ENCODE measurements at regions not wholly inside any gene's neighbourhood (a gene's known extent, or its start where the extent isn't known, plus 50 kb on each side); places are given as distances from the start of the nearest gene placed in this dataset.

DNA sequence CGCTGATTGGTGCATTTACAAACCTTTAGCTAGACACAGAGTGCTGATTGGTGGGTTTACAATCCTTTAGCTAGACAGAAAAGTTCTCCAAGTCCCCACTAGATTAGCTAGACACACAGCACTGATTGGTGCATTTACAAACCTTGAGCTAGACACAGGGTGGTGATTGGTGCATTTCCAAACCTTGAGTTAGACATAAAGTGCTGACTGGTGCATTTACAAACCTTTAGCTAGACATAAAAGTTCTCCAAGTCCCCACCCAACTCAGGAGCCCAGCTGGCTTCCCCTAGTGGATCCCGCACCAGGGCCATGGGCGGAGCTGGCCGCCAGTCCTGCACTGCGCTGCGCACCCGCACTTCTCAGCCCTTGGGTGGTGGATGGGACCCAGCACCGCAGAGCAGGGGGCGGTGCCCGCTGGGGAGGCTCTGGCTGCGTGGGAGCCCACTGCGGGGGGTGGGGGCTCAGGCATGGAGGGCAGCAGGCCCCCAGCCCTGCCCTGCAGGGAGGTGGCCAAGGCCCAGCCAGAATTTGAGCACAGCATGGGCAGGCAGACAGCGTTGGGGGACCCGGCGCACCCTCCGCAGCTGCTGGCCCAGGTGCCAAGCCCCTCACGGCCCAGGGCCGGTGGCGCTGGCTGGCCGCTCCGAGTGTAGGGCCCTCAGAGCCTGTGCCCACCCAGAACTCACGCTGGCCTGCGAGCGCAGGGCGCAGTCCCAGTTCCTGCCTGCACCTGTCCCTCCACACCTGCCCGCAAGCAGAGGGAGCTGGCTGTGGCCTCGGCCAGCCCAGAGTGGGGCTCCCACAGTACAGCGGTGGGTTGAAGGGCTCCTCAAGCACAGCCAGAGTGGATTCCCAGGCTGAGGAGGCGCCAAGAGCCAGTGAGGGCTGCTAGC lies 608.9 kb upstream of the LCORL start:
- no peak overlapping the region for H3K4me3 ChIP-seq (ENCODE audit: low read depth, low read length)
- DNase-seq (ENCODE audit: low read depth) = no peak
- TF ChIP-seq CTCF (conservative IDR thresholded peaks at IDR 0.05; ENCODE audit: low read depth, low read length) = no peak

GRCh38 chr4:18627447-18628005 lies 606.0 kb upstream of the LCORL start:
- TF ChIP-seq CTCF (conservative IDR thresholded peaks at IDR 0.05; ENCODE audit: low read depth, low read length) = no peak
- H3K4me3 ChIP-seq (ENCODE audit: low read depth, low read length) = no peak overlapping the region
- DNase-seq (ENCODE audit: low read depth) = no peak

DNA sequence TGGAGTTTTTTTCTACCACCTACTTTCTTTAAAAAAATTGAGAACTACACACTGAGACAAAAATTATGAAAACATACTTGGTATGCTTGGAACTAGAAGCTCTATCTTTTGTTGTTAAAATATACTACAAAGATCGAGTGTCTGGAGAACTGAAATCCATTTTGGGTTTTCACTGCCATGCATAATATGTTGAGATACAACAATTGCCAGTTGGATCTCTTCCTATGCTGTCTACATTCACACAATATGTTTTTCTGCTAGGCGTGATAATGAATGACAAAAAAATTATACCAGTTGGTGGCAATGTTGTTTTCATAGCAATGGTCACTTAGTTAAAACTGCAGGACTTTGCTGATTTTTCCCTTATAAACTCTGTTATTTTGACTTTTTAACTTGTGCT lies 605.4 kb upstream of the LCORL start:
- DNase-seq (ENCODE audit: low read depth) = no peak
- TF ChIP-seq CTCF (conservative IDR thresholded peaks at IDR 0.05; ENCODE audit: low read depth, low read length) = no peak
- H3K4me3 ChIP-seq (ENCODE audit: low read depth, low read length) = no peak overlapping the region

DNA sequence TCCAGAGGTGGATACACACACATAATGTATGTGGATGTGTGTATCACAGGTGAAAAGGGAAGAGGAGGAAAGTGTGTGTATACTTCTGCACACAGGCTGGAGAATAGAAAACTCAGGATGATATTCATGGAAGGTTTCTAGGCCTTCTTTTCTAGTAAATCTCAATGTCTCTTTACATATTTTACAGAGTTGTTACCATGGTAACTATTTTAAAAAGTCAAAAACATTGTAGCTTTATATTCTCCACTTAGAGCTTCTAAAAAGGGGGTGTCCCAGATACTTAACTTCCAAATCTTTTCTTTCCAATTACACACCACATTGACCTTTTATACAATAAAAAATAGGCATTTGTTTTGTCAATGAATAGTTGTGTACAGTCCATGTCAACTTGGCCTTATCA lies 604.8 kb upstream of the LCORL start:
- no peak overlapping the region for H3K4me3 ChIP-seq (ENCODE audit: low read depth, low read length)
- TF ChIP-seq CTCF (conservative IDR thresholded peaks at IDR 0.05; ENCODE audit: low read depth, low read length) = no peak
- no peak for DNase-seq (ENCODE audit: low read depth)

DNA sequence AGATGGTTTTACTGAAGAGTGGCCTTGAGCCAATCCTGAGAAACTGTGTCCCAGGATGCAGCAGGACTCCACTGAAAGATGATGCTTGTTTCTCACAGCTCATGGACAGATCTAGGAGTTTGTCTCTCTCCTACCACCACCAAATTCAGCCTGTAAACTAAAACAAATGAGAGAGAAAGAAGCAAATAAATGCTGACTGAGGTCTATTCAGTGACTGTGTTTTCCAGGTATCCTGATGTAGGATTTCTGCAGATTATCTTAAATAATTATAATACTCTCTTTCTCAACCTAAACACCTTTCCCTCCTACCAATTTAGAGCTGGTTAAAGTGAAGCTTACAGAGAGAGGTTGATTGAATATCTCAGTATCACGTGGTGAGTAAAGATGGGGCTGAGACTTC lies 599.6 kb upstream of the LCORL start:
- DNase-seq (ENCODE audit: low read depth) = no peak
- TF ChIP-seq CTCF (conservative IDR thresholded peaks at IDR 0.05; ENCODE audit: low read depth, low read length) = no peak
- H3K4me3 ChIP-seq (ENCODE audit: low read depth, low read length) = no peak overlapping the region

DNA sequence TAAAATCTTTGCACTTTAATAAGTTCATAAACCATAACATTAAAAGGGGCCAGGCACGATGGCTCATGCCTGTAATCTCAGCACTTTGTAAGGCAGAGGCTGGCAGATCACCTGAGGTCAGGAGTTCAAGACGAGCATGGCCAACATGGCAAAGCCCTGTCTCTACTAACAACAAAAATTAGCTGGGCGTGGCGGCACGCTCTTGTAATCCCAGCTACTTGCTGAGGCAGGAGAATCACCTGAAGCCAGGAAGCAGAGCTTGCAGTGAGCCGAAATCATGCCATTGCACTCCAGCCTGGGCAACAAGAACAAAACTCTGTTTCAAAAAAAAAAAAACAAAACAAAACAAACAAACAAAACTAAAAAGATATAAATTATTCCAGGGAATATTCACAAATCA lies 595.2 kb upstream of the LCORL start:
- no peak for DNase-seq (ENCODE audit: low read depth)
- TF ChIP-seq CTCF (conservative IDR thresholded peaks at IDR 0.05; ENCODE audit: low read depth, low read length) = no peak
- H3K4me3 ChIP-seq (ENCODE audit: low read depth, low read length) = no peak overlapping the region

DNA sequence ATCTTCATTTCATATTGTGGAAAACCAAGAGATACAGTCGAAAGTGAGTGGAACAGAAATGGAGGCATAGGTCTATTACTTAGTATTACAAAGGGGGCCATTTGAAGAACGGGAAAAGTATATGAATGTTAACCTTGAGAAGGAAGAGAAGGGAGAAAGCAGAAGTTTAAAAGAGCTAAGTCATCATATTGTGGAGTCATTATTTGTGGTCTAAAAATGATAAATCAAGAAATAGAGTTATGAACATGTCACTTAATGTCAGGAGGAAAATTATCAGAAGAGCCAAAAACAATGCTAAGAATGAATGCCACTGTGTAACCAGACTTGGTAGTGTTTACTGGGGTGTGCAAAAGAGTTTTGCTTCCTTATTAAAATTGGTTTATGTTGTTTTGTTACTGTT lies 589.5 kb upstream of the LCORL start:
- DNase-seq (ENCODE audit: low read depth) = no peak
- no peak for TF ChIP-seq CTCF (conservative IDR thresholded peaks at IDR 0.05; ENCODE audit: low read depth, low read length)
- no peak overlapping the region for H3K4me3 ChIP-seq (ENCODE audit: low read depth, low read length)
